GM21423 (cell line): ENCODE measurements at regions not wholly inside any gene's neighbourhood (a gene's known extent, or its start where the extent isn't known, plus 50 kb on each side); places are given as distances from the start of the nearest gene placed in this dataset.

Experiments
- ATAC-seq: cut with Tn5 transposase; IDR thresholded peaks from one replicate; pipeline ENCODE4 v1.9.1; 2021; ENCODE audit warnings: mild to moderate bottlenecking, moderate library complexity; ENCODE audit not compliant: unreplicated experiment

DNA sequence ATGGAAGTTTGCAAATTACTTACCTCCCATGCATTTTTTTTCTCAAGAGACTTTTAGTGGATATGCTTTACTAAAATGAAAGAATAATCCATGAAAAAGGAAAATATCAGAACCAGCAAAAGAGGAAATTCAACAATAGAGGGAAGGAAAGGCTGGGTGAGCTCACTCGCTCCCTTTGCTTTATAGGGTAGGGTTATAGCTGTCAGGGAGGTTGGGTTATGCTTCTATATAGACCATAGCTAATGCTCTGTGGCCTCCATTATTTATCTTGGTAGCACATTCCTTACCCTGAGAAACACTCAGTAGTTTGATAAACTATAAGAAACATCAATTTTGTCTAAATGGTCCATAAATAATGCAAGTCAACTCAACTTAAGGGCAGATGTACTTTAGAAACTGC is 215.9 kb upstream of the FAR2 start:
- no peak for ATAC-seq

DNA sequence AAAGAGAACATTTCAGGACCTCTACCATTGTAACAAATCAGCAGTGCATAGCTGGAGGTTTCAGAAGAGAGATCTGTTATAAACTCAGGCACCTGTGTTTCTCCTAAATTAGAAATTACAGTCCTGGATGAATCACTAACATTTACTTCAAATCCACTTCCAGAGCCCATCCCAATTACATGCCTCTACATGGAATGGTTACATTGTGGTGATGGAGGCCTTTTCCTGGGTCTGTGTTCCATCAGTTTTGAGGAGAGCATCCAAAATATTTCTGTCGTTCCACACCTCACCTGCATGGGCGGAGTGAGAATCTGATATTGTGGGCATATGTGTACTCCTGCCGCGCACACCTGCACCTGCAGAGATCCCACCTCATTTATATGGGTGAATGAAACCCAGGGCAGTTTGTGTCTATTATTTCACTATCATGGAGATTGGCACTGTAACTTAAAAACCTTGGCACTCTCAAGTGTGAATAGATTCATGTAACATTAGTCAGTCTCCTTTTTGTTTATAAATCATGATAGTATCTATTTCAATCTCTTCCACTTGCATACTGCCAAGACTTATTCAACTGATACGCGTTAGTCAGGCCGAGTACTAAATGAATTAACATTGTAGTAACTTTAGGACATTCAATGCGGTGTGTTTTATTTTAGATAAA is 215.1 kb upstream of the FAR2 start:
- ATAC-seq: no peak

DNA sequence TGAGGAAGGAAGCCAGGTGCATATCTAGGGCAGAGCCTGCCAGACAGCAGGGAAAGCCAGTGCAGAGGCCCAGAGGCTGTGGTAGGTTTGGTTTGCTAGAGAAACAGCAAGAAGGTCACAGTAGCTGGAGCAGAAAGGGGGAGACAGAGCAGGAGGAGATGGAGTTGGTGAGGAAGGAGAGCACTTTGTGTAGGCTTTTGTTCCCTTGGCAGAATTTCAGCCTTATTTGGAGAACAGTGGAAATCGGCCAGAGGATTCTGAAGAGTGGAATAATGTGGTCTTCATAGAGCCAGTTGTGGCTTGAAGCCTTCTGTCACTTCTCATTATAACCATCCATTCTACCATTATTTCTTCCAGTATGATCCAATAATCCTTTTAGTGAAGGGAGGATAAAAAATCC is 212.9 kb upstream of the FAR2 start:
- no peak for ATAC-seq

GRCh38 chr12:28936711-28937110 is 212.4 kb upstream of the FAR2 start:
- no peak for ATAC-seq

- ATAC-seq: no peak
Observed at GRCh38 chr12:28937196-28937595, 211.9 kb upstream of the FAR2 start.

- no peak for ATAC-seq
Observed at GRCh38 chr12:28938056-28938455, 211.0 kb upstream of the FAR2 start.

- no peak for ATAC-seq
Observed at GRCh38 chr12:28938581-28939235, 210.4 kb upstream of the FAR2 start.

DNA sequence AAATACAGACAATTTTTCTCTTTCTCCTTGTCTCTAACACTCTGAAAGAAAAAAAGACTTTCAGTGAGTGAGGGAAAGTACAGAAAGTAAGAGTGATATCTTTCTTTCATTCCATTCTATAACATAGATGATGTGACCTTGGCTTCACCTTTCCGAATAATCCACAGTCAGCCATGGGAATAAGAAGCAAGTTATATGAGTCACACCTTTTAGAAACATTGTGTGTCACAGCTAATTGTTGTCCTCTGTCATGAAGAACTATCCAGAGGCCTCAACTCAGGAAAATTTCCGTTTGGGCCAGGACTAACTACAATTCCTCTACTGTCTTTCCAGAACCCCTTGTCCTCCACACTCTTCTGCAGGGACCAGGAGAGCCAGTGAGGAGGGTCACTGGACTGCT is 209.7 kb upstream of the FAR2 start:
- ATAC-seq: no peak

DNA sequence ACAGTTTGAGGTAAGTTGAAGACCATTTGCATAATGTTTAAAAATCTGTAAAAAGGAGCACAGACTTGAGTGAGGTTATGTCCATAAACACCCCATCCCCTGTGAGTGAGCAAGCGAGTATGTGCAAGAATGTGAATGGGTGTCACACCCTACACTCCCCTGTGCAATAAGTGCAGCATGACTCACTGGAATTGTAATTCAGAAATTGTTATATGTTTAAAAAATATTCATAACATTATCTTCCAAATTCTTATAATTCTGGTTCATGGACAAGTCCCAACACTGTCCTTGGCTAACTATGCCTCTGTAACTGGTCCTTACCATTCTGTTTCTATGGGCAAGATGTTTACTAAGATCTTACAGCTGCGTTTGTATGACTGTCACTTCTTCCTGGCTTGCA is 207.8 kb upstream of the FAR2 start:
- no peak for ATAC-seq

DNA sequence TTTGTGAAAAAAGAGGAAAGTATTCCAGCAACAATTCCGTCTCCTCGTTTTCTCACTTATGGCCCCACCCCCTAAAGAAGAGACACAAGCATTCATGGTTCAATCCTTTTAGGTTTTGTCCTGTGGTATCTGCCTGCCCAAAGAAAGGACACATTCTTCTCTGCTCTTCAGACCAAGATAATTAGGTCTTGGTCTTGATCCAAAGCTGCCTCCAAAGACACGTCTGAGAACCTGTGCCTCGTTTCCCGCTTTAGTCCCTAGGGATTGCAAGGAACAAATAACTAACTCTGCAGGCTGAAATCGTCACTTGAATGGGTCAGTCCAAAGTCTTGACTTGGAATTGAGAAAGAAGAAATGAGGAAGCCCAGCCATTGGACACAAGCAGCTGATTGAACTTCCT is 202.7 kb upstream of the FAR2 start:
- no peak for ATAC-seq

GRCh38 chr12:28948685-28949084 is 200.4 kb upstream of the FAR2 start:
- ATAC-seq: no peak

GRCh38 chr12:28949184-28949583 is 199.9 kb upstream of the FAR2 start:
- ATAC-seq: no peak

DNA sequence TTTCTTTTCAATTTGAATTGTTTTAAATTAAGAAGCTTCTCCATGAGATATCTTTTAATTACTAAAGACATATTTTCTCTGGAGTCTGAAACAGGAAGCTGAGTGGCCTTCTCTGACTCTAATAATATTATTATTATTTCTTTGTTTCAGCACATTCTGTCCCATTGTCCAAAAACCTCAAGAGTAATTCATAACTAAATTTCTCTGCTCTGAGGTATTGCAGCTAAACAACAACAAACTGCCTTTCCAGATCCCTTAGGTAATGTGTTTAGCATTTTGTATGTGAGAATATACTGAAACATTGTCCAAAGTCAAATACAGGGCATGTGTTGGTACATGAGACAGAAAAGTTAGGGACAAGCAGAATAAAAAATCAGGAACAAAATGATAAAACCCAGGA is 199.0 kb upstream of the FAR2 start:
- ATAC-seq: no peak

DNA sequence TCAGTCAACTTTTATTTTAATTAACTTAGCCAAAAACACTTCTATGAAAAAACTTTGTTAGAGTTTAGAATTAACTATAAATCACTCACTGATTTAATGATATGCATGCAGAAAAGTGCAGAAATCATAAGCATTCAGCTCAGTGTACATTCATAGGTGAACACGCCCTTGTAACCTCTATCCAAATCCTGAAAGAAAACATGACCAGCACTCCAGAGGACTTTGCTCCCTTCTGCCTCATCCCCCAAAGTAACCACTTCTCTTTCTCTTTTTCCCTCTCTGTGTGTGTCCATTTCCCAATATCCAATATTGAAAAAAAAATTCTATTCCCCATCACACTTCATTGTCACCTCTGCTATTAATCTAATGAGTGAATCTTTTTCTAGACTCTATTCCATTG is 197.1 kb upstream of the FAR2 start:
- no peak for ATAC-seq

DNA sequence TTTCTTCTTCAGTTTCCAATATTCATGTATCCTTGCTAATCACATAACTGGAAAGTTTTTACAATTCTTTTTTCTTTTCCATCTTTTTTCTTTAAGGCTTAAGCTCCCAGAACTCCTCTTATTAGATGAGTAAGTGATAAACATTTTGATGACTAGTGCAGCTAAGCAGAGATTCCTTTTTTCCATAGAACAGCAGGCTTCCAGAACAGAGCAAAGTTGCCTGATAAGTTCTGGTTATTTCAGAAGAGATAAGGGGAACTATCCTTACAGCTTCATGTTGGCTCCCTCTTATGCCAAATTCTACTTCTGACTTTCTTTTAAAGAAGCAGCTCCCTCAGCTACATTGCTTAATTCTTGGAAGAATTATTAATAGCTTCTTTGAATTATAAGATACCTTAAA is 194.7 kb upstream of the FAR2 start:
- no peak for ATAC-seq

GRCh38 chr12:28955491-28955890 is 193.6 kb upstream of the FAR2 start:
- no peak for ATAC-seq

DNA sequence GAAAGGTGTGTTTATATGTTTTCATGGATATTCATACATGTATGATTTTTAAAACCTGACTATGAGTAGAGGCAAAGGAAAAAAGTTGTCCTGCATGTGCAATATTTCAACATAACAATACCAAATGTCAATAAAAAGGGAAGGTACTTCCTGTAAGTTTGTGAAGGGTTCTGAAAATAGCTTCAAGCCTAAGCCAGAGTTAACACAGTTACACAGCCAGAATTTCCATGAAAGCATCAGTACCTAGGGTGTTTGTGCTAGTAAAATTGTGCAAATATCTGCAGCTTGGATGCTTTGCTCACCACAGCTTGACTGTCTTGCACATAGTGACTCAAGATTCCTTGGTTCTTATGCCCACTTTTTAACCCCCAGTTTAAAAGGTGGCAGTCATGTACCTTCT is 193.1 kb upstream of the FAR2 start:
- ATAC-seq: no peak

- no peak for ATAC-seq
Observed at GRCh38 chr12:28958553-28959195, 190.4 kb upstream of the FAR2 start.

GRCh38 chr12:28961948-28962384 is 187.1 kb upstream of the FAR2 start:
- no peak for ATAC-seq

- no peak for ATAC-seq
Observed at GRCh38 chr12:28963554-28963953, 185.5 kb upstream of the FAR2 start.

GRCh38 chr12:28966046-28966780 is 182.9 kb upstream of the FAR2 start:
- no peak for ATAC-seq

DNA sequence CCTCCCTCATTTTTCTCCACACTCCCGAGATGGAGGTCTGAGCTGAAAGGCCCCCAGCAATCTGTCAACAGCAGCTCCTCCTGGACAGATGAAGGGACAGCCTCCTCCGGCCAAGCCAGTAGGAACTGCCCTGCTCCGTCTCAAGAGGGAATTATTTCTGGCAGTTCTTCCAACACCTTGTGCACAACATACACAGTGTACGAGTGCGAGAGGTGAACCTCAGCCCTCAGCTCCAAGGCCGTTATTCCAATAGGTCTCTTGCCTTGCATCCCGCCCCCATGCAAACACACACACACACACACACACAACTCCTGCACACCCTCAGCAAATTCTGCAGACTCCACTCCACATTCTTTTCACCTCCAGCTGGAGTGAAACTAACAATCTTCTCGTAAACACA is 181.7 kb upstream of the FAR2 start:
- no peak for ATAC-seq
